ENCODE measurements at regions not wholly inside any gene's neighbourhood (a gene's known extent, or its start where the extent isn't known, plus 50 kb on each side); places are given as distances from the start of the nearest gene placed in this dataset.

DNA sequence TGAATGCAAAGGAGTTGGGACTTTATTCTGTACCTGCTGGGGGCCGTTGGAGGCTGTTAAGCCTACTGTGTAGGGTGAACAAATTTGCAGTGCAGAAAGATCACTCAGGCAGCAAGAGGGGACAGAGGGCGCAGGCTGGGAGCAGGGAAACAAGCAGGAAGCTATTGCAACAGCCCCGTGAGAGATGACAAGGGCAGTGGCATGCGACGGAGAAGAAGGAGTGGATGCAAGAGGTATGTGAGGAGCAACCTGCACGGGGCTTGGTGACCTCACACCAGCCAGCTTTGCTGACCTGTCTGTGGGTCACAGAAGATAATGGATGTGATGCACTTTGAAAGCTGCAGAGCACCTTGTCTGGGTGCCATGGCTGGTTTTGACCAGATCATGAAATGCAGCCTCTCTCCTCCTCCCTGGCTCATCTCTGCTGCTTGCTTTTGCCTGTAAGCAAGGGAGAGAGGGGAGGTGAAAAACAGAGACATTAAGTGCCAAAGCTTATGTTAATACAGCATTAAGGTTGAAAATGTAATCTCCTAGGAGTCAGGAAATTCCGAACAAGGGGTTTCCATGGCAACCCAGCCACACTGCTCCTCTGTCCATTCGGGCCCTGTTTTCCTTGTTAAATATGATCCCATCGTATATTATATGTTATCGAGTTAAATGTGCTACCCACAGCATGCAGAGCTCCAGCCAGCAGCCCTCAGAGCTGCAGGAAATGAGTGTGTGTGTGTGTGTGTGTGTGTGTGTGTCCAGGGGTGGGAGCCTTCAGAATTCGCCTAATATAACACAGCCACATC lies 314.3 kb upstream of the ZMIZ1 start:
- DNase-seq (ENCODE audit: extremely low read depth, low read depth): no peak

DNA sequence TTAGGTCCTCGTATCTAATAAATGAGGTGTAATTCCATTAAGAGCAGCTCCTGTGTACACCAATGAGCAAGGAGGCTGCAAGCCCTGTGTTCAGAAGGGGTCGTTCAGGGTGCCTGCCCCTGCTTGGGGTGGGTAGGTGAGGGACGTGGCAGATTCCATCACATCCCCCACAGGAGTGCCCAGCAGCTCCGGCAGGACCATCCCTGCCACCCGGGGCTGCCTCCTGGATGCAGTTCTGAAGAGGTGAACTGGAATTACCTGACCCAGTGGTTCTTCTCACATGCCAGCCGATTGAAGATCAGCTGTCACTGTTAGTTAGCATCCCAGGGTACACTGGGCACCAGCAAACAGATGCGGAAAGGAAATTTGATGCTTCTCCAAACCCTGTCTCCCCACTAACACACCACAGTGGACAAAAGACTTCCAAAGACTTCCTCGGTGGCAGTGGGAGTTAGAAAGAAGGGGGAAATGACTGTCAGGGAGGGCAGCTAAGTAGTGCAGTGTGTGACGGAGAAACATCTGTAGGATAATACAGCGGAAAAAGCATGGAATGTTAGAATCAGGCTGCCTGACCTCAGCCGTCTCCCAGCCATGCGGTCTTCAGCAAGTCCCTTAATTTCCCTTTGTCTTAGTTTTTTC lies 313.6 kb upstream of the ZMIZ1 start:
- DNase-seq (ENCODE audit: extremely low read depth, low read depth): no peak

DNA sequence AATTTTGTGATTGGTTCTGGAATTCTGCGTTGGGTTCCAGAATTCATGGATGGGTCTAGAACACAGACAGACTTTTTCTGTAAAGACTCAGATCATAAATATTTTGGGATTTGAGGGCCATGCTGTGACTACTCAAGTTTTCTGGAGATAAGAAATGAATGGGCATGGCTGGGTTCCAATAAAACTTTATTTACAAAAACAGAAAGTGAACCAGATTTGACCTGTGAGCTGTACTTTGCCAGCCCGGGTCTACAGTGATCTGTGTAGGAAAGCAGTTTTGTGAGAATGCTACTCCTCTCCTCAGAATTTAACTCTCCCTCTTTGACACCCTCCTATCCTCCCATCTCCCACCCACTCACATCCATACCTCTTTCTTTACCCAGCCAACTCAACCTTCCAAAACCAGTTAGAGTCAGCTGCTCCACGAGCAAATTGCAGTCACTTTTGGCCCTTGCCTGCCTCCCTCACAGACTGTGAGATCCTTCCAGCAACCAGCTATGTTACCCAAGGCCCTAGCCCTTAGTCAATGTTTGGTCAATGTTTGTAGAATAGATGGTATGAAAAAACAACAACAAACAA lies 312.8 kb upstream of the ZMIZ1 start:
- DNase-seq (ENCODE audit: extremely low read depth, low read depth): no peak

DNA sequence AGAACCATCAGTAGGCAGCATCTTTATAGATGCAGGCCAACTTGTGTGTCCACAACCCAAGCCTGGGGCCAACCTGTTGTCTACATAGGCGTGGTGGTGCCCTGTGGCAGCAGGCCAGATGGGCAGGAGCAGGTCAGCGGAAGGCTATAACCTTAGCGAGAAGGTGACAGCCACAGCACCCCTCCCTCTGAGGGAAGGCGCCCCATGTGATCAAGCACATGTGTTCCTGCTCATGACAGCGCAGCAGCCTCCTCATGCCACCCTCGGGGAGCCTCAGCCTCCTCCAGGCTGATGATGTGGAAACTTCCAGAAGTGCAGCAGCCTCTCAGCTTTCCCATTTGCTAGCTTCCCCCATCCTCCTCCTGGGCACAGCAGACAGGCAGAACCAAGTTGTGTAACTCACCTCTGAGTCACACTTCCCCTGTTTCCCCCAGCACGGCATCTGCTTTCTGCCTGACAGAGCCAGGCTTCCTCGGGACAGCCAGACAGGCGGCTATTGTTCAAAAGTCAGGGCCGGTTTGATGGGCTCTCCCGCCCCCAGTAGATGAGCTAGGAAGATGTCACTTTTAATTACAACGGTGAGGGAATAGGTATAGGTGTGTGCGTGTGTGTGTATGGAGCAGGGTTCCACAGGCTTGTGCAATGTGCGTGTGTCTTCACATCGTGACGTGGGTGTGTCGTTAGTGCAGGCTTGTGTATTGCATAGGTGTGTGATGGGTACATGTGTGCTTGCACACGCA lies 312.0 kb upstream of the ZMIZ1 start:
- peak; percentile 75 for DNase-seq (ENCODE audit: extremely low read depth, low read depth)

DNA sequence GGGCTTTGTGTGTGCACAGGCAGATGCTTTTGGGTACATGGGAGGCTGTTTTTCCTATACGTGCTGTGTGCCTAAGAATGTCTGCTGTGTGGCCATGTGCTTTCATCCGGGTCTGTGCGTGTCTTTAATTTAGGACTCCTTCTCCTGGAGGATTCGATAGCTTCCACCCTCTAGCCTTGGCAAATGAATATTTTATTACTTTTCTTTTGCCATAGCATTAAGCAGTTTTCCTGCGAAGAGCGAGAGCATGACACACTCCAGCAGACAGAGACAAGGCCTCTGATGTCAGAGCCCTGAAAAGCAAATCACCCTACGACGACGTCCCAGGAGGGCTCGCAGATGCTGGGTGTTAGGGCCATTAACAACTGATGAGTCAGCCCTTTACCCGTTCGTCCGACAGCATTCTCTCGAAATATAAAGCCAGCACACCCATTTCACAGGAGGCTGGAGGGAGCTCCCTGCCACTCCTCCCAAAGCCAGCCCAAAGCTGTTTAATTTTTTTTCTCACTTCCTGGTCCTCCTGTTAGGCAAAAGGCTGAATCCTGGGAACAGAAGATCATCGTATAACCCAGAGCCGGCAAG lies 311.3 kb upstream of the ZMIZ1 start:
- DNase-seq (ENCODE audit: extremely low read depth, low read depth): no peak

DNA sequence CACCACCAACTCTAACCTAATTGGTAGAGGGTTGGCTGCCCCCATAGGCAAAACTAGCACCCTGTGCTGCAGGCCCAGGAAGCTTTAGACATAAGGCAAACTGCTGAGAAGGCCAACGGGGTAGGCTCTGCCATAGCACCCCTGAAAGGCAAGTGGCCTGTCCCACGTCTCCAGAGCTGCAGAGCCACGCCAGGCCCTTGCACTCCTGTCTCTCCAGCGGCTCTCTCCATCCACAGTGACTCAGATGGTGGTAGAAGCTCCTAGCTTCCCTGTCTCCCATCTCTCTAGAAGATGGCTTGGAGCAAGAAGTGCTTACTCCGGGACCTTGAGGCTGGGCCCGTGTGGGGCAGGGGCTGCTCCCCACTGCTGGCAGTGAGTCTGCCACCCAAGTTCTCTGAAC lies 310.6 kb upstream of the ZMIZ1 start:
- DNase-seq (ENCODE audit: extremely low read depth, low read depth): no peak

DNA sequence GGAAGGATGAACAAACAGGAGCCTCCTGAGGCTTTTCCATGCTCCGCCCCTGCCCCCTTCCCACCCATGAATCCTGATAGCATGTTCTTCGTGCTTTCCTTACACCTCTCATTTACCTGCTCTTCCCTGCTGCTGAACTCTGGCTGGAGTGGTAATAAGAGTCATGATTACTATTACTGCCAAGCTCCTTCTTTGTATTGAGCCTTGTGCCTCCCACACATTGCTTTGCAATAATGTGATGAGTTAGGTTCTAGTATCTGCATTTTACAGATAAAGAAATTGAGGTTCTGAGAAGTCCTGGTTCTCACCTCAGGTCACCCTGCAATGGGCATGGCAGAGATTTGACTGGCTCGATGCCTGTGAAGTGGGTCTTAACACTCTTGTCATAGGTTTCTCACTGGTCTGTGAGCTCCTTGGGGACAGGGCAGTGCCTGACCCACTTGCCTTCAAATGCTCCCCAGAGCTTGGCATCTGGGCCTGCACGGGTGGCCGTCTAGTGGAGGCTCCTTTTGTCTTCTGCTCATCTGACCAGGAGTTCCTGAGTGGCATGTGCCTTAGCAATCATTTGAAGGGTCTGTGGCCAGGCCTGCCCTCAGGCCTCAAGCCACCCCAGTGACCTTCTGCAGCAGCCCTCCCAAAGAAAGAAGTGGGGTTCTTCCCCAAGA lies 309.2 kb upstream of the ZMIZ1 start:
- DNase-seq (ENCODE audit: extremely low read depth, low read depth): no peak

DNA sequence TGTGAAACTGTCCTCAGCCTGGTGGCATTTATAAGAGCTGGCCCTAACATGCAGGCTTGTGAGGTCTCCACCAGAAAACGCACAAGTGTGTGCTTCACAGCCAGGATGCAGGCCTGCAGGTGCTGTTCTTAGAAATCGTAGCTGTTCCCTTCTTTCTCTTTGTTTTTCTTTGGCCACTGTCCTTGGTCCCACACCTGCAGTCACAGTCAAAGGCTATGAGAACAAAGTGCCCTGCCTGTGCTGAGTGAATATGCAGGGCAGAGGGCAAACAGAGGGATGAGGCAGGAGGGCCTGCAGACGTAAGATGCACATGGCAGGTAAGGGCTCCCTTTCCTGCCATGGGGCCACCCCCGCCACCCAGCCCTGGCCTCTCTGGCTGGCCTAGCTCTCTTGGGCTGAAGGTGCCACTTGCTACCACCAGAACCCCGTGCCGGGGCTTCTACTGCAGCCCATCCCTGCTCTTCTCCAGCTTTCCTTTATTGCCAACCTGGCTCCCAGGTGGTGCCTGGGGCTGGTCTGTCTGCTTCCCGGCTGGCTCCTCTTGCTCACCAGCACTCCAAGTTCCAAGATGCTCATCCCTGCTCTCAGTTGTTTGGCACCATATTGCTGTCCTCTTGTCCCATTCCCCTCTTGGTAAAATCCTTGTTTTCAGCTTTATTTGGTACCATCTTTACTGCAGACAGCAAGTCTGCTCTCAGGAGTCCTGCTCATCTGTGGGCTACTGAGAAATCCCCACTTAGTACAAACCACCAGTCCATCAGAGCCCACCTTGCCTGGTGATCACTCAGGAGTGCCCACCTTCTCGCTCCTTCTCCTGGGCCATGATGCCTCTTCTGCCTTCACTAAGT lies 308.1 kb upstream of the ZMIZ1 start:
- DNase-seq (ENCODE audit: extremely low read depth, low read depth): no peak

DNA sequence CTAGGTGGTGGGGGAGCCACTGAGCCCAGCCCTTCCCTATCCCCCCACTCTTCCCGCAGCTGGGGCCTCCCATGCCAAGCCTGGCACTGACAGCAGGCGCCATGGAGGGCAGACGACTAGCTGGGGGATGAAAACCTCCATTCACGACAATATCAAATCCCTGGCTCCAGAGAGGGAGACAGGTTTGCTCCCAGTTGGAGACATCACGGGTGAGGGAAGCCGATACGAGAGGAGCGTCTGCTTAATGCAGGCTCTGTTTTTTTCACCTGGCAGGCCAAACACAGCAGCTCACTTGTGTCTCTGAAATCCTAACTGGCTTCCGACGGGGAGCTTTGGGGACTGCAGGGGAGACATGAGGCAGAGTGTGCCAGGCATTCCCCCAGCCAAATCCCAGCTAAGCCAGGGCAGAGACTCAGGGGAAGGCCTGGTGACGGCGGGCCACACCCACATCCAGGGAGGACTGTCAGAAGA lies 307.4 kb upstream of the ZMIZ1 start:
- DNase-seq (ENCODE audit: extremely low read depth, low read depth): no peak

DNA sequence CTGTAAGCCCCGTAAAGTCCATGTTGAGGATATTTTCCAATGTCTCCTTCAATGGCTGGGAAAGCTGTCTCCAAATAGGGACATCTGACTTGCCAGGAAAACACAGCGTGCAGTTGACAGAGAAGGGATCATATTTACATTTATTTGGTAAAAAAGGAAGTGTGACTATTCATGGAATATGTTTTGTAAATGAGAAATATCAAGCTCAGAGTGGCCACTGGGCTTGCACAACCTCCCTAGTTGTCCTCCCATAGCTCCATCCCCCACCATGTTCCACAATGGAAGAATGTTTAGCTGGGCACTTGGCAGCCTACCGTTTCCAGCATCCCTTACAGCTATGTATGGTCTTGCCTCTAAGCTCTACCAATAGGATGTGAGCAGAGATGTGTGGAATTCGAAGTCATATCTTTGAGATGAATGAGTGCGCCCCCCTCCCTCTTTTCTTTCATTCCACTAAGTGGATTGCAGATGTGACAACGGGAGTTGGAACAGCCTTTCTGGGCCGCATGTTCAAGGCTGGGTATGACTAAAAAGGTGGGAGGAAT lies 306.6 kb upstream of the ZMIZ1 start:
- DNase-seq (ENCODE audit: extremely low read depth, low read depth): no peak

DNA sequence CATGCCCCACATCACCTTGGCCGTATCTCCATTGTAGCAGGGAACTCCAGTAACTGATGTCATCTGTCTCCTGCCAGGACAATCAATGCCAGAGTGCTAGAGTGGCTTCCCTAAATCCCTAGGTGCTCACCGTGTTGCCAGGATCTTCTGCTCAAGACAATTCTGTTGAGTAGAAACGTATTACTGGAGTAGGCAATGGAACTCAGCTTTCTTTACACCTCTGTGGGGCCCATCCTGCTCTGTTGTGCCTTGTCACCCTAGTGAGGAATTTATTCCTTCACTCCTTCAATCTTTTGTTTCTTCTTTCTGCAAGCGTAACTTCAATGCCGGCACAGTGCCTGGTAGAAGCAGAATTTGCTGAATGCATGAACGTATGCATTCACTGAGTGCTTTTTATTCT lies 305.5 kb upstream of the ZMIZ1 start:
- DNase-seq (ENCODE audit: extremely low read depth, low read depth): no peak

DNA sequence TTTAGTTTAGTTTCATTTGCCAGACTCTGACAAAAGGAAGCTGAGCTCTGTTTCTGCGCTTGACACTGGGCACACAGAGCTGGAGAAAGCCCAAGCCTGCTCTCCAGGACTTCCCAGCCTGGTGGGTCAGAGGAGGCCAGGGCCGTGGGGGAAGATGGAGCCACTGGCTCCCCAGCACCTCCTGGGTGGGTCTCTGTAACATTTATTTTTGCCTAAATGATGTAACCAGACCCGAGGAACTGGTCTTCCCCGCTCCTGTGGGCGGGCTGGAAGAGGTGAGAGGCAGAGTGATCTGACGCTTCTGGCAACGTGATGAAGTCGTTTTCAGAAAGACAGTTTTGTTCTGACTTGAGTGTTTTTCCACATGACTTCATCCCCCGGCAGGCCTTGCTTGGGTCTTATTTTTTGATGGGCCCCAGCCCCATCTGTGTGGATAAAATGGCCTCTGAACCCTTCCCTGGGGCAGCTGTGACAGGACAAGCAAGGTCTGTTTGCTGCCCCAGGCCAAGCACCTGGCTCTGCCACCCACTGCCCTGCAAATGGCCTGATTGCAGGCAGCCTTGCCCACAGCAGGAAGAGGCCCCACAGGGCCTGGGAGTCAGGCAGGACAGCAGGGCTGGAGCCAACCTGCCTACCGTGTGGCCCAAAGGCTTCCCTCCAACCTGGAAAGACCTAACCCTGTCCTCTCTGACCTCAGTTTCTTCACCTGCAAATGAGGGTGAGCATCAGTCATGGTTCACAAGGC lies 304.9 kb upstream of the ZMIZ1 start:
- DNase-seq (ENCODE audit: extremely low read depth, low read depth): no peak

DNA sequence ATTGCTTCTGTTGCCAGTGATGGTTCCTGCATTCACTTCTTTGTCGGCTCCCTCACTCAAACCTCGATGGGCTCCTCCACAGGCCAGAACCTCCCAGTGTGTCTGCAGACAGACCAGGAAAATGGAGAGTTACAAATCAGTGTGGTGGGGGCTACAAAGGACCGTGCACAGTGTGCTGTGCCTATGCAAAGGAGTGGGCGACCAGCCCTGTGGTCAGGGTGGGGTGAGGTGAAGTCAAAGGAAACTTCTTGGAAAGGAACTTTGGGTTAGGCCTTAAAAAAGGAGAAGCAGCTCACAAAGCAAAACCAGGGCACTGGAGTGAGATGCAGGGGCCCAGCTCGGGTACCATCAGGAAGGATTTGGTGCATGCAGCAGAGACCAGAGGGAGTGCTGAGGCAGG lies 304.3 kb upstream of the ZMIZ1 start:
- no peak for DNase-seq (ENCODE audit: extremely low read depth, low read depth)

DNA sequence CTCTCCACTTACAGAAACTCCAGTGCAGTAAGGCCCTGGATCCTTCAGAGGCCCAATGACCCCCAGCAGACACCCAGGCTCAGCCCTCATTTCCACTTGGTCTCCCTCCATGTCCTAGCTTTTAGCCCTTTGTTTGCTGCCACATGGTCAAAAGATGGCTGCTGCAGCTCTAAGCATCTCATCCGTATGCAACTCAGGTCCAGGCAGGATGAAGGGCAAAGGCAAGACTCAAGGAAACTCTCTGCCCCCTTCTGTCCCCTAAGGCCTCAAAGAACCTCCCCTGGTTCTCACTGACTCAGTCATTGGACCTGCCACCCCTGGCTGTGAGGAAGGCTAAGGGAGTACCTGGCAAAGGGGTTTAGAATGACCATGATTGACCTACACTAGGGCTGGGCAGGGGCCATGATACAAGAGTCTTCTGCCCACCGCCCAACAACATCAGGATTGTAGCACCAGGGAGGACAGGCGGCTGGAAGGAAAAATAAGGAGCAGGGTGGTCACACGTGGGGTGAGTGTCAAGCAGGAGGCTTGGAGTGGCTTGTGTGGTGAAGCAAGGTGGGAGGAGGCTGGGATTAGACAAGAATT lies 303.8 kb upstream of the ZMIZ1 start:
- DNase-seq (ENCODE audit: extremely low read depth, low read depth): no peak

DNA sequence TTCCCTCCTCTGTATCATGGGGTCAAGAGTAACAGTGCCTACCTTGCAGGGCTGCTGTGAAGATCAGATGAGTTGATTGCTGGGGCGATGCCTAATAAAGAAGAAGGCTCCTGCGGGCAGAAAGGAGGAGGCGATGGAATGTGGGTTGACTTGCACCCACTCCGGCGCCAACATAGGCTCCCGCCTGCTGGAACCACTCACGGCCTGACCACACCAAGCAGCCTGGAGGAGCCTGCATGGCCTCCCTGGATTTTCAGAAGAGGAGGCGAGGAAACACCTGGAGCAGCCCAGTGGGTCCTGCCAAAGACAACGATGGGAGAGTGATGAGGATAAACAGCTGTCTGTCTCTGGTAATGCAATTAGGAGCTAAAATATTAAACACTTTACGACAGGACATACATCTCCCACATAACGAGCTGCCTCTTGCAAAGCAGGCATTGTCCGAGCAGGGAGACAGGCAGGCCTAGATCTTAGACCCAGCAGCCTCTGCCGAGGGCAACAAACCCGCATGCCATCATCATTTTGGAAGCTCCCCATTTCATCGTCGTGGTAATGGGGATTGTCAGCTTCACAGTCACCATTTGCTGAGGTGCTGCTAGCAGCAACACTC lies 302.9 kb upstream of the ZMIZ1 start:
- no peak for DNase-seq (ENCODE audit: extremely low read depth, low read depth)

DNA sequence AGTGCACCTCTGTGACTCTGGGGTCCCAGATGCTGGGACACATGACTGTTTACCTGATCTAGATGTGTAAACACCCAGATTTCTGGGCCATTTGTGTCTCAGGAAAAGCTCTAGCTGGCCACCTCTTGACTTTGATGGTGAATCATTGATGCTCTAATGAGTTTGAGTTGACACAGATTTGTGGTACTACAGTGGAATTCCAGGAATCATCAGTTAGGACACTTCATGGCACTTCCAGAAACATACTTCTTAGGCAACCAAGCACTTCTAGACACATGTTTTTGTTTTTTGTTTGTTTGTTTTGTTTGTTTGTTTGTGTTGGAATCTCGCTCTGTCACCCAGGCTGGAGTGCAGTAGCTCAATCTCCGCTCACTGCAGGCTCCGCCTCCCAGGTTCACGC lies 302.2 kb upstream of the ZMIZ1 start:
- DNase-seq (ENCODE audit: extremely low read depth, low read depth): no peak

DNA sequence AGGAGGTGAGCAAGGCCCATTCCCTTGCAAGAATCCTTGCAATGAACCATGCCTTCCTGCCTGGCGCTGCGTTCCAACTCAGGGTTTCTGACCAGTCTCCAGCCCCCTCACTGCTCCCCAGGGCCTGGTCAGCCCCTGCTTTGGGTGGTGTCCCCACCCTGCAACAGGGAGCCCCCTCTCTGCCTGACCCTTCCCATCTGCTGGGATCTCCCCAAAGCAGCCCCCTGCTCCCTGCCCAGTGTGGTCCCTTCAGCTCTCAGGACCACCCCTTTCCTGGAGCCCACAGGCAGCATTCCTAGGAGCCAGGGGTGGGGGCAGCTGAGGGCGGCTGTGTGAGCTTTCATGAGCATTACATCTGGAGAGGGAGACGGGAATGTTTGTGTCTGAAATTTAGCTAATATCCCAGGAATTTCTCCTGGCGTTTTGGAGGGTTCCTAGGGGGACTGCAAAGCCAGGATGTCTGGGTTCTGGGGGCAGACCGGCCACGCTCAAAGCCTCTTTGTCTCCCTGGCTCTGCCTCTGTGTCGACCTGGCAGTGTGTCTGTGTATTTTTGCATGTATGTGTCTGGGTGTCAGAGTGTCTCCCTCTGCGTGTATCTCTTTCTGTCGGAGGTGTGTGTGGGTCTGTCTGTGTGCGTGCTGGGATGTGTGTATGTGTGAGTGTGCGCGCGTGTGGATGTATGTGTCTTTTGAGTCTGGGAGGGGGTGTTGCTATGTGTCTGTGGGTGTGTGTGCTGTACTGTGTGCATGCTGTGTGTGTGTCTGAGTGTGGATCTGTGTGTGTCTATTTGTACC lies 300.5 kb upstream of the ZMIZ1 start:
- no peak for DNase-seq (ENCODE audit: extremely low read depth, low read depth)
